ENCODE measurements at regions not wholly inside any gene's neighbourhood (a gene's known extent, or its start where the extent isn't known, plus 50 kb on each side); places are given as distances from the start of the nearest gene placed in this dataset.
"Not testable (repeated sequence)": the region's sequence is repeated elsewhere in the genome, so short reads cannot be mapped to it uniquely, and the experiment has no call there.

GRCh38 chr17:65301882-65302281 is 164.7 kb downstream of the RGS9 start:
- TF ChIP-seq YY1 (IDR thresholded peaks at IDR 0.05; ENCODE audit: insufficient read depth, insufficient read length); ZNF274 (IDR thresholded peaks at IDR 0.05; ENCODE audit: low read depth, low read length): not testable (repeated sequence)
